Osteoblast (primary cell): ENCODE measurements at regions not wholly inside any gene's neighbourhood (a gene's known extent, or its start where the extent isn't known, plus 50 kb on each side); places are given as distances from the start of the nearest gene placed in this dataset.

Source experiments
- DNase-seq: peaks from one replicate; pipeline ENCODE4 v3.0.0; 2011; ENCODE audit warnings: low spot score, mixed read lengths; ENCODE audit not compliant: insufficient read length; ENCODE audit errors: missing footprints
- H2AFZ ChIP-seq: 2 replicates; pipeline ENCODE4 v1.6.0; 2011; ENCODE audit warnings: mild to moderate bottlenecking, low read length
- H3K27ac ChIP-seq: 2 replicates; pipeline ENCODE4 v1.5.1; 2011; ENCODE audit warnings: mild to moderate bottlenecking, low read depth, low read length, moderate library complexity
- H3K27me3 ChIP-seq: 2 replicates; pipeline ENCODE4 v1.6.0; 2012; ENCODE audit warnings: mild to moderate bottlenecking, control low read depth, inconsistent platforms, low read length, moderate library complexity; ENCODE audit not compliant: insufficient read depth
- H3K36me3 ChIP-seq: 2 replicates; pipeline ENCODE4 v1.5.1; 2011; ENCODE audit warnings: mild to moderate bottlenecking, low read length, control low read depth, moderate library complexity; ENCODE audit not compliant: insufficient read depth
- H3K4me1 ChIP-seq: 2 replicates; pipeline ENCODE4 v1.5.1; 2011; ENCODE audit warnings: mild to moderate bottlenecking, low read length, control low read depth, moderate library complexity; ENCODE audit not compliant: insufficient read depth
- H3K4me2 ChIP-seq: 2 replicates; pipeline ENCODE4 v1.6.0; 2011; ENCODE audit warnings: mild to moderate bottlenecking, low read length; ENCODE audit not compliant: insufficient read depth
- H3K4me3 ChIP-seq: fragments of 200-600 bp; sonication (generic); 3 replicates; pipeline ENCODE4 v1.5.1; 2012; ENCODE audit warnings: mild to moderate bottlenecking, low read length, inconsistent platforms; ENCODE audit not compliant: insufficient read depth
- H3K79me2 ChIP-seq: 2 replicates; pipeline ENCODE4 v1.6.0; 2012; ENCODE audit warnings: mild to moderate bottlenecking, low read length, control low read depth, inconsistent platforms; ENCODE audit not compliant: insufficient read depth
- H3K9me3 ChIP-seq: 2 replicates; pipeline ENCODE4 v1.5.1; 2011; ENCODE audit warnings: low read depth, low read length, control low read depth
- H4K20me1 ChIP-seq: 2 replicates; pipeline ENCODE4 v1.6.0; 2012; ENCODE audit warnings: mild to moderate bottlenecking, low read length, control low read depth; ENCODE audit not compliant: insufficient read depth
- TF ChIP-seq, protein P1 (sequence below): IDR thresholded peaks from 2 replicates; pipeline ENCODE4 v1.5.1; 2011; ENCODE audit warnings: mild to moderate bottlenecking, low read depth, low read length, moderate library complexity; ENCODE audit errors: extremely low read depth

DNA sequence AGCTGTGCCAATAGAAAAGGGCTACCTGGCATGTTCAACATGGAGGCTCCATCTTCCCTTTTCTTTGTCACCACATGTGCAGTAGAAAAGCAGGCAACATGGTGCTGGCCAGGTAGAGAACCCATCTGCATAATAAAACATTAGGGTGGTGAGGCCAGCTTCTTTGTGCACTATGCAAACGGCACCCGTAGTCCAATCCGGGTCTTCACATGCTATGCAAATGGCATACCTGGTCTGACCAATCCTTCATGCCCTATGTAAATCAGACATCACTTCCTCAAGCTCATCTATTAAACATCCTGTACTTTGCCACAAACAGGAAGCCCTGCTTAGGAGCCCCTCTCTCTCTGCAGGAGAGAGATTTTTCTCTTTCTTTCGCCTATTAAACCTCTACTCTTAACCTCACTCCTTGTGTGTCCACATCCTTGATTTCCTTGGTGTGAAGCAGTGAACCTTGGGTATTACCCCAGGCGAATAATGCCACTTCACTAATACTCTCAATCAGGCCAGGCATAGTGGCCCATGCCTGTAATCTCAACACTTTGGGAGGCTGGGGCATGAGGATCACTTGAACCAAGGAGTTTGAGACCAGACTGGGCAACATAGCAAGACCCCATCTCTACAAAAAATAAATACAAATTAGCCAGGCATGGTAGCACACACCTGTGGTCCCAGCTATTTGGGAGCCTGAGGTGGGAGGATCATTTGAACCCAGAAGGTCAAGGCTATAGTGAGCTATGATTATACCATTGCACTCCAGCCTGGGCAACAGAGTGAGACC, 111.3 kb upstream of the MRI1 start:
- H3K79me2 ChIP-seq: no peaks in the 10 kb centered on the region
- H3K36me3 ChIP-seq: no peaks in the 10 kb centered on the region
- no peak overlapping the region for H2AFZ ChIP-seq
- H3K4me3 ChIP-seq: no peak overlapping the region
- H3K9me3 ChIP-seq: no peaks in the 10 kb centered on the region
- no peak overlapping the region for H3K27ac ChIP-seq
- peaks cover 8% of the 10 kb centered on the region for H3K27me3 ChIP-seq
- H4K20me1 ChIP-seq: no peaks in the 10 kb centered on the region
- H3K4me2 ChIP-seq: no peak overlapping the region
- DNase-seq: no peak
- TF ChIP-seq, protein P1, sequence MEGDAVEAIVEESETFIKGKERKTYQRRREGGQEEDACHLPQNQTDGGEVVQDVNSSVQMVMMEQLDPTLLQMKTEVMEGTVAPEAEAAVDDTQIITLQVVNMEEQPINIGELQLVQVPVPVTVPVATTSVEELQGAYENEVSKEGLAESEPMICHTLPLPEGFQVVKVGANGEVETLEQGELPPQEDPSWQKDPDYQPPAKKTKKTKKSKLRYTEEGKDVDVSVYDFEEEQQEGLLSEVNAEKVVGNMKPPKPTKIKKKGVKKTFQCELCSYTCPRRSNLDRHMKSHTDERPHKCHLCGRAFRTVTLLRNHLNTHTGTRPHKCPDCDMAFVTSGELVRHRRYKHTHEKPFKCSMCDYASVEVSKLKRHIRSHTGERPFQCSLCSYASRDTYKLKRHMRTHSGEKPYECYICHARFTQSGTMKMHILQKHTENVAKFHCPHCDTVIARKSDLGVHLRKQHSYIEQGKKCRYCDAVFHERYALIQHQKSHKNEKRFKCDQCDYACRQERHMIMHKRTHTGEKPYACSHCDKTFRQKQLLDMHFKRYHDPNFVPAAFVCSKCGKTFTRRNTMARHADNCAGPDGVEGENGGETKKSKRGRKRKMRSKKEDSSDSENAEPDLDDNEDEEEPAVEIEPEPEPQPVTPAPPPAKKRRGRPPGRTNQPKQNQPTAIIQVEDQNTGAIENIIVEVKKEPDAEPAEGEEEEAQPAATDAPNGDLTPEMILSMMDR: no peak
- H3K4me1 ChIP-seq: no peaks in the 10 kb centered on the region

DNA sequence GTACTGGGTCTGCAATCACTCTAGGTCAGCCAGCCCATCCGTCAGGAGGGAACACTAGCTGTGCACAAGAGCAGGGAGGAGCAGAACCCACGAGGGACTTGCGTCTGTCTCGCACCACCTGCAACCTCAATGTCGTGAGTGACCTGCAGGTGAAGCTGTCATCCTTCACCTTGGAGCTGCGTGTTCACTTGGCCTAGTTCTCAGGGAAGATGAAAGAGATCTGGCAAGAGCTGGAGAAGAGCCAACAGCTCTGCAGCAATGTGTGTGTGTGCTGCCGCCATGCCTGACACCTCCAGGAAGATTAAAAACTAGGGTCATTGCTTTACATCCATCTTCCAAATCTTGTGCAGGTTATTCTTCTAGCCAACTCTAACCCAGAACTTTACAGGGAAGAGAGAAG, 117.6 kb upstream of the MRI1 start:
- no peak for DNase-seq
- Histone ChIP-seq H3K79me2 (no peaks in the 10 kb centered on the region), H3K4me1 (no peaks in the 10 kb centered on the region), H2AFZ (no peak overlapping the region), H4K20me1 (no peaks in the 10 kb centered on the region), H3K27ac (no peak overlapping the region), H3K4me2 (no peak overlapping the region), H3K27me3 (peaks cover 8% of the 10 kb centered on the region), H3K4me3 (no peak overlapping the region), H3K36me3 (no peaks in the 10 kb centered on the region), H3K9me3 (no peaks in the 10 kb centered on the region)
- TF ChIP-seq, protein P1: no peak

DNA sequence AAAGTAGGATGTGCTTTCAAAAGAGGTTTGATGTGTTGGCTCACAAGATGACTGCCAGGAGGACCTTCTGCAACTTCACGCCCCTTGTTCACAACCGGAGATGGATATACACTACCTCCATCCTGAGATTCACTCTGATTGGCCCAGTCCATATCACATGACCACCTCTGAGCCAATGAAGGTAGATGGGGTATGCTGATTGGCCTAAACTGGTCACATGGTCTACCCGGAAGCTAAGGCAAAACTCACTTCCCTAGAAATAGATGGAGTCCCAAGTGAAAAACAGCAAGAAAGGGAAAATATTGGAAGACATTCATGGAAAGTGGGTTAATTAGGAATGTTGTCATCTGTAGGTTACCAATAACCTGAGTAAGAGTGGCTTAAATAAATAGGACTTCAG, 119.7 kb upstream of the MRI1 start:
- no peak overlapping the region for H3K27ac ChIP-seq
- no peak overlapping the region for H3K4me3 ChIP-seq
- H3K36me3 ChIP-seq: no peaks in the 10 kb centered on the region
- H3K9me3 ChIP-seq: no peaks in the 10 kb centered on the region
- no peaks in the 10 kb centered on the region for H4K20me1 ChIP-seq
- H2AFZ ChIP-seq: no peak overlapping the region
- no peaks in the 10 kb centered on the region for H3K79me2 ChIP-seq
- no peak overlapping the region for H3K4me2 ChIP-seq
- no peaks in the 10 kb centered on the region for H3K4me1 ChIP-seq
- TF ChIP-seq, protein P1: no peak
- H3K27me3 ChIP-seq: peaks cover 4% of the 10 kb centered on the region
- DNase-seq: no peak

DNA sequence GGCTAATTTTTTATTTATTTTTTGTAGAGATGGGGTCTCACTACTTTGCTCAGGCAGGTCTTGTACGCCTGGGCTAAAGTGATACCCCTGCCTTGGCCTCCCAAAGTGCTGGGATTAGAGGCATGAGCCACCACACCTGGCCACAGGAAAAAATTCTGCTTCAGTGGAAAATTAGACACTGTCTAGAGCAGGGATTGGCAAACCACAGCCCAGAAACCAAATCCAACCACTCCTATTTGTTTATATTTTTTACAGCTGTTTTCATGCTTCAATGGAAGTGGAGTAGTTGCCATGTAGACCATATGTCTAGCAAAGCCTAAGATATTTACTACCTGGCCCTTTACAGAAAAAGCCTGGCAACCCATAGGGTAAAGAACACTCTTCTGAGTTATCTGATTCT, 123.7 kb upstream of the MRI1 start:
- TF ChIP-seq, protein P1: no peak
- Histone ChIP-seq H3K79me2 (no peaks in the 10 kb centered on the region), H2AFZ (no peak overlapping the region), H3K4me3 (no peak overlapping the region), H3K36me3 (no peaks in the 10 kb centered on the region), H3K4me1 (no peaks in the 10 kb centered on the region), H3K9me3 (no peaks in the 10 kb centered on the region), H3K4me2 (no peak overlapping the region), H4K20me1 (no peaks in the 10 kb centered on the region), H3K27ac (no peak overlapping the region), H3K27me3 (peaks cover 4% of the 10 kb centered on the region)
- no peak for DNase-seq
